ENCODE measurements at regions not wholly inside any gene's neighbourhood (a gene's known extent, or its start where the extent isn't known, plus 50 kb on each side); places are given as distances from the start of the nearest gene placed in this dataset.
"Not testable (repeated sequence)": the region's sequence is repeated elsewhere in the genome, so short reads cannot be mapped to it uniquely, and the experiment has no call there.

- DNase-seq (ENCODE audit: low spot score), result no peak
These were observed 1347.2 kb downstream of the NLGN4Y start for GRCh38 chrY:15871570-15871969.

- DNase-seq (ENCODE audit: low spot score), result not testable (repeated sequence)
These were observed 1351.6 kb downstream of the NLGN4Y start for GRCh38 chrY:15875881-15876280.

- not testable (repeated sequence) for DNase-seq (ENCODE audit: low spot score)
These were observed 1379.2 kb downstream of the NLGN4Y start for GRCh38 chrY:15903524-15903923.

- no peak for DNase-seq (ENCODE audit: low spot score)
These were observed 1381.2 kb downstream of the NLGN4Y start for GRCh38 chrY:15905557-15905956.

GRCh38 chrY:15926499-15926898, 1402.2 kb downstream of the NLGN4Y start:
- DNase-seq (ENCODE audit: low spot score), result no peak

GRCh38 chrY:15938791-15939190, 1414.5 kb downstream of the NLGN4Y start:
- DNase-seq (ENCODE audit: low spot score), result no peak

GRCh38 chrY:15951041-15951440, 1426.7 kb downstream of the NLGN4Y start:
- DNase-seq (ENCODE audit: low spot score), result peak; percentile 78

GRCh38 chrY:15968800-15969199, 1444.5 kb downstream of the NLGN4Y start:
- no peak for DNase-seq (ENCODE audit: low spot score)

- DNase-seq (ENCODE audit: low spot score), result no peak
These were observed 1448.9 kb downstream of the NLGN4Y start for GRCh38 chrY:15973200-15973599.

GRCh38 chrY:15976771-15977170, 1452.4 kb downstream of the NLGN4Y start:
- DNase-seq (ENCODE audit: low spot score), result no peak

GRCh38 chrY:15978503-15978902, 1454.2 kb downstream of the NLGN4Y start:
- no peak for DNase-seq (ENCODE audit: low spot score)

- DNase-seq (ENCODE audit: low spot score), result no peak
These were observed 1460.5 kb downstream of the NLGN4Y start for GRCh38 chrY:15984651-15985398.

- DNase-seq (ENCODE audit: low spot score), result no peak
These were observed 1471.7 kb downstream of the NLGN4Y start for GRCh38 chrY:15996014-15996413.

GRCh38 chrY:16000751-16001150, 1476.4 kb downstream of the NLGN4Y start:
- DNase-seq (ENCODE audit: low spot score), result peak; percentile 45

- DNase-seq (ENCODE audit: low spot score), result peak; percentile 10
These were observed 1477.6 kb downstream of the NLGN4Y start for GRCh38 chrY:16001896-16002295.

GRCh38 chrY:16051908-16052643, 1527.7 kb downstream of the NLGN4Y start:
- no peak for DNase-seq (ENCODE audit: low spot score)

GRCh38 chrY:16060141-16060540, 1535.8 kb downstream of the NLGN4Y start:
- peak; percentile 23 for DNase-seq (ENCODE audit: low spot score)

GRCh38 chrY:16060686-16061085, 1536.4 kb downstream of the NLGN4Y start:
- DNase-seq (ENCODE audit: low spot score), result no peak

- DNase-seq (ENCODE audit: low spot score), result no peak
These were observed 1547.6 kb downstream of the NLGN4Y start for GRCh38 chrY:16071957-16072356.

- DNase-seq (ENCODE audit: low spot score), result peak; percentile 23
These were observed 1551.4 kb downstream of the NLGN4Y start for GRCh38 chrY:16075701-16076100.

- no peak for DNase-seq (ENCODE audit: low spot score)
These were observed 1573.0 kb downstream of the NLGN4Y start for GRCh38 chrY:16097325-16097724.

GRCh38 chrY:16101815-16102214, 1577.5 kb downstream of the NLGN4Y start:
- DNase-seq (ENCODE audit: low spot score), result no peak

- DNase-seq (ENCODE audit: low spot score), result no peak
These were observed 1582.3 kb downstream of the NLGN4Y start for GRCh38 chrY:16106613-16107012.

Measured in A172 (cell line).